GM19452 (cell line): ENCODE measurements at regions not wholly inside any gene's neighbourhood (a gene's known extent, or its start where the extent isn't known, plus 50 kb on each side); places are given as distances from the start of the nearest gene placed in this dataset.
"Not testable (repeated sequence)": the region's sequence is repeated elsewhere in the genome, so short reads cannot be mapped to it uniquely, and the experiment has no call there.

Source experiments
- ATAC-seq: cut with Tn5 transposase; IDR thresholded peaks from one replicate; pipeline ENCODE4 v1.9.1; 2021; ENCODE audit not compliant: unreplicated experiment

- ATAC-seq: no peak
Observed at GRCh38 chr3:71964170-71964569, 179.2 kb upstream of the PROK2 start.

- ATAC-seq: no peak
Observed at GRCh38 chr3:71962561-71963240, 177.8 kb upstream of the PROK2 start.

- no peak for ATAC-seq
Observed at GRCh38 chr3:71961891-71962290, 176.9 kb upstream of the PROK2 start.

- ATAC-seq: no peak
Observed at GRCh38 chr3:71961378-71961777, 176.4 kb upstream of the PROK2 start.

- no peak for ATAC-seq
Observed at GRCh38 chr3:71958533-71958932, 173.6 kb upstream of the PROK2 start.

- ATAC-seq: no peak
Observed at GRCh38 chr3:71956716-71957115, 171.8 kb upstream of the PROK2 start.

DNA sequence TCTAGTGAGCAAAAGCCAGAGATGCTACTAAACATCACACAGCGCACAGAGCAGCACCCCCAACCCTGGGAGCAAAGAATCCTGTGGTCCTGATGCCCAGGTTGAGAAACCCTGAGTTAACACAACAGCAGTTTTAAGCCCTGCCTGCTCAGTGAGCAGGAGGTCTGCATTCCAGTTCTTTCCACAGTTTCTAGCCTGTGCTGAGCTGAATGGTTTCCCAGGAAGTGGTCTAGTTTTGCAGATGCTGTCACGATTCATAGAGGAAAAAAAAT is 171.1 kb upstream of the PROK2 start:
- ATAC-seq: no peak

DNA sequence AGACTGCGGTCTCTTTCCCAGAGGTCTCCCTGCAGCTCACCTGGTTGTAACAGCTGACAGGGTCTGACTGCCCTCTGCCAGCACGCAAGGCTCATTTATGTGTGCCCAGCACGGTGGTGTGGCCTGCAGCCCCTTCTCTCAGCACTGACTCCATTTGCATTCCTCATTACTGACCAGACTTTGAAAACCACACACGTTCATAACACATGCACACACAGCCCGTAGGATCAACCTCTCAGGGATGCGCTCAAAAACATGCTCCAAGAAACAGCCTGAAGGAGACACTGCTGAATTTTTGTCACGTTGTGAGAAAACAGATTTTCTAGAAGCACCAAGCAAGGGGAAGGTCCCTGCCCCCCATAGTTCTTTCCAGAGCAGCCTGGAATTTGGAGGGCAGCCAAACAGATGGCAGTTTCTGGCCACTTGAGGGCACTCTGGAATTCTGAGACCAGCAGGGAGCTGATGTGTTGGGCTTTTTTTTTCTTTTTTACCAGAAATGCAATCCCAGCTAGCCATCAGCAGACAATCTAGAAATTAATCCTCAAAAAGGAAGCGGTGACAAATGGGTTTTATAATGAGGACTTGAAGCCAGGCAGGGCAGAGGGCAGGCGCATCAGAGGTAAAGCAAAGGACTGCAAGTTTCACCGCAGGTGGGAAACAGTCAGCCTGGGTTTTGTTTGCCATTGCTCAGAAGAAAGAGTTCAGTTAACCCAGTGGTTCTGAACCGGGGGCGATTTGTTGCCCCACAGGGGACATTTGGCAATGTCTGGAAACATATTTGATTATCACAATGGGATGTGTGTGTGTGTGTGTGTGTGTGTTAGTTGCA is 170.5 kb upstream of the PROK2 start:
- ATAC-seq: no peak

- no peak for ATAC-seq
Observed at GRCh38 chr3:71951842-71952241, 166.9 kb upstream of the PROK2 start.

DNA sequence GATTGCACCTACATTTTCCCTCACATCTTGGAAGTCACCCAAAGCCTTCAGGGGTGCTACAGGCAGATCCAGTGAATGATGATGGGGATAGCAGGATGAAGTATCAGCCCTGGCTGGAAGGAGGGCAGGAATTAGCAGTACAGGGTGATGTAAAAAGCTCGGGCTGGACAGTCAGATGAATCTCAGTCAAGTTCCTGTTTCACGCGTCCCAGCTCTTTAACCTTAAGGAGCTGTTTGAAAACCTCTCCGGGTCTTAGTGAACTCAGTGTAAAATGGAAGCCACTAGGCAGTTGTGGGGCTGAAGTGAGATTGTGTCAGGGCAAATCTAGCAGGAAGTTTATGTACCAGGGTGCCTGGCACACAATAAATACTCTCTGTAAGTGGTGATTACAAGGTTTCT is 166.4 kb upstream of the PROK2 start:
- no peak for ATAC-seq

DNA sequence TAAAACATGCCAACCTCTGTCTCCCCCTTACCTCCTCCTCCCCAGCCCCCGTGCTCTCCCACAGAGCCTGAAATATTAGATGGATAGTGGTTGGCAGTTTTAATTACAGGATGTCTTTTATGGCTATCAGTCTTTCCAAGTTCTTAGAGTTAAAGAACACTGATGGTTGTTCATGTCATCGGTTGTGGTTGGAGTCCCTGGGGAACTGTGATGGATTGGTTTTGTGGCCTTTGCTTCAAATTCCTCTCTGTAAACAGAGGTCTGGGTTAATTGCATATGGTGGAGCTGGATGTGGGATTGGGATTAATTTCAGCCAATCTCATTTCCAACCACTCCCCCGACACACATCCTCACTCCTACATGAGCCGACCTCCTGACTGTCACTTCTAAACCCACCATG is 164.5 kb upstream of the PROK2 start:
- no peak for ATAC-seq

GRCh38 chr3:71944482-71945065 is 159.6 kb upstream of the PROK2 start:
- no peak for ATAC-seq

GRCh38 chr3:71942432-71943187 is 157.7 kb upstream of the PROK2 start:
- no peak for ATAC-seq

GRCh38 chr3:71940486-71940885 is 155.5 kb upstream of the PROK2 start:
- ATAC-seq: no peak

GRCh38 chr3:71938081-71938480 is 153.1 kb upstream of the PROK2 start:
- ATAC-seq: not testable (repeated sequence)

DNA sequence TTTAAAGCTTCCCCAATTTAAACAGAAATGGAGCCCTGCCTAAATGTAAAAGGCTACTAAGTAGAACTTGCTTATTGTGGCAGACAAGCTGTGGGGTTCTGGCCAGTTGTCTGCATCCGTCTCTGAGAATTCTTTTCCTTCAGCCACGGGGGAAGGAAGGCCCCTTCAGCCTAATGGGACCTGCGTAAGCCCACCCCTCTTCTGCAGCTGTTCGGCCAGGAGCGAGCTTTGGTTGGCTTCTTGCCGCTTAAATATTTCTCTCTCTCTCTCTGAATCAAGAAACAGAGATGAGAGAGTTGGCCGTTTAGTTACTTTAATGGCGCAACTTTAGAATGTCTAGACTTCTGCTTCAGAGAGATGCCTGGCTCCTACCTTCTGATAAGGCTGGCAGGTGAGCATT is 151.7 kb upstream of the PROK2 start:
- no peak for ATAC-seq

DNA sequence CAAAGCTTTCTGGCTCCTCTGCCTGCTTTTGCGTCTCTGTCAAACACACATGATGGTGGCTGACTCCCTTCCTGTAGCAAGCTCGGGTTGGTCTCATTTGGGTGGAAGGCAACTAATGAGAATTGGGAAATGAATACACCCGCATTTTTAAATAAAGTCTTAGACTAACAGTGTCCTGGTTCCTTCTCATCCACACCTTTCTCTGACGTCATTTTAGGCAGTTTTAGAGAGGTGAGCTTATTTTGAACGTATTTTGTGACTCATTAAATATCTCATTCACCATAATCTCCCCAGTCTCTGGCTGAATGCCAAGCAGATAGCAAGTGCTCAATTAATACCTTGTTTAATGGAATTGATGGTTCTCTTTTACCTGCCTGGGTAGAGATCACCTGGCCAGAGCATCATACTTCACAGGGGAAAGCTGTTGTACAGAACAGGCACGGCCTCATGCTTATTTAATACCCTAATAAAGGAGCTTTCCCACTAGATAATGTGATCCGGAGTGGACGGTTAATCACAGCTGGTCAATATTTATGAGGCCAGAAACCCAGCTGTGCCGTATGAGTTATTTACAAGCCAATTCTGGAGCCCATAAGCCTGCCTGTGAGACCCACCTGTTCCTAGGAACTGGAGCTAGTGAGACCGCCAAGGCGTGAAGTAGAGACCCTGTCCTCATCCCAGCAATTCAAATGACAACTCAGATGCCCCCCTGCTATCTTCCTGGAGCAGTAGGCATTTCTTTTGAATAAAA is 149.7 kb upstream of the PROK2 start:
- ATAC-seq: no peak

GRCh38 chr3:71931922-71932321 is 147.0 kb upstream of the PROK2 start:
- no peak for ATAC-seq

- no peak for ATAC-seq
Observed at GRCh38 chr3:71930056-71930991, 145.4 kb upstream of the PROK2 start.

DNA sequence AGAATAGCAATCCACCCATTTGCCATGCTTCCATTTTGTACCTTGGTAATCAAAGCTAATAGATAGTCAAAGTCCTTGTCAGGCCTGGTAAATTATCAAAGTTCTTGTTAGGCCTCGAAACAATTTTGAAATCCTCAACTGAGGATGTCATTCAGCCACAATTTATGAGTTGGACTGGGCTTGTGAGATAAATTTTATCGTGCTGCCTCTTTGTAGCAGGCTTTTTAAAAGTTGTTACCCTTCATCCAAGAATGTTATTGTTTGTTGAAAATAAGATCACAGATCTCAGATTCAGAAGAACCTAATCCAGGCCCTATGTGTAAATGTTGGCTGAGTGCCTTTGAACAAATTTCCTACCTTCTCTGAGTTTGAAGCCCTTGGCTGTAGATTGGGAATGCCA is 143.3 kb upstream of the PROK2 start:
- no peak for ATAC-seq
